Erythroblast (primary cell): ENCODE measurements at regions not wholly inside any gene's neighbourhood (a gene's known extent, or its start where the extent isn't known, plus 50 kb on each side); places are given as distances from the start of the nearest gene placed in this dataset.

Source experiments
- GATA1 ChIP-seq: IDR thresholded peaks from 2 replicates; pipeline ENCODE4 v1.6.1; 2011; ENCODE audit warnings: low read depth, mild to moderate bottlenecking, control low read depth, low read length, moderate library complexity
- POLR2A ChIP-seq: IDR thresholded peaks from 2 replicates; pipeline ENCODE4 v1.6.1; 2011; ENCODE audit warnings: mild to moderate bottlenecking, low read length

- no peak for TF ChIP-seq POLR2A
- TF ChIP-seq GATA1: no peak
These were observed 169.8 kb upstream of the STK32A start for GRCh38 chr5:147065071-147065470.
